ENCODE measurements at regions not wholly inside any gene's neighbourhood (a gene's known extent, or its start where the extent isn't known, plus 50 kb on each side); places are given as distances from the start of the nearest gene placed in this dataset.

GRCh38 chr2:76318848-76319360 lies 608.2 kb upstream of the GCFC2 start:
- Histone ChIP-seq H3K4me3 (ENCODE audit: insufficient read length, low read depth) (no peak overlapping the region), H3K9me3 (ENCODE audit: insufficient read depth, low read length) (no peaks in the 10 kb centered on the region)
- TF ChIP-seq SUZ12 (IDR thresholded peaks at IDR 0.05; ENCODE audit: extremely low read depth, insufficient read depth, insufficient read length), result no peak
- no peak for TF ChIP-seq ZNF274 (IDR thresholded peaks at IDR 0.05; ENCODE audit: low read depth, low read length)
- no peak for TF ChIP-seq YY1 (IDR thresholded peaks at IDR 0.05; ENCODE audit: insufficient read depth, insufficient read length)

DNA sequence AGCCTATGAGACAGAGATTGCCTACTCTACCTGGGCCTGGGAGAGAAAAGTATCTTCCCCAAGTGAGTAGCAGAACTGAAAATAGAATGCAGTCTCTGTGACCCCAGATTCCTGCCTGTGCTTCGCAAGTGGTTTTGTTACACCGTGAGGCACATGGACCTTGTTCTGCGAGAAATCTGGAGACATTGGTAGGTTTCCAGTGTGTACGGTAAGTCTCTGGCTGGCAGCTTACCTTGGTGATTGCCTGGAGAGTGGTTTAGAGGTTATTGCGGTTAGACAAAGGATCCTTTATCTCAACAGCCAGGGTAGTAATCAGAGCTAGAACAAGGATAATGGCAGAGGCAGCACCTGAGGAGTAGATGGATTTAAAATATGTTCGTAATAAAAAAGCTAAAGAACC lies 606.0 kb upstream of the GCFC2 start:
- Histone ChIP-seq H3K4me3 (ENCODE audit: insufficient read length, low read depth) (no peak overlapping the region), H3K9me3 (ENCODE audit: insufficient read depth, low read length) (no peaks in the 10 kb centered on the region), H3K36me3 (ENCODE audit: insufficient read depth, insufficient read length, low read length) (no peaks in the 10 kb centered on the region), H3K9ac (ENCODE audit: insufficient read length, low read depth) (no peak overlapping the region), H3K27me3 (ENCODE audit: insufficient read depth, insufficient read length) (no peaks in the 10 kb centered on the region), H3K4me1 (ENCODE audit: insufficient read depth, insufficient read length) (no peaks in the 10 kb centered on the region)
- no peak for DNase-seq (ENCODE audit: low read depth, low spot score)
- TF ChIP-seq SUZ12 (IDR thresholded peaks at IDR 0.05; ENCODE audit: extremely low read depth, insufficient read depth, insufficient read length), result no peak
- no peak for TF ChIP-seq YY1 (IDR thresholded peaks at IDR 0.05; ENCODE audit: insufficient read depth, insufficient read length)
- no peak for TF ChIP-seq ZNF274 (IDR thresholded peaks at IDR 0.05; ENCODE audit: low read depth, low read length)

More at GRCh38 chr2:76318848-76319360, 608.2 kb upstream of the GCFC2 start:
- no peaks in the 10 kb centered on the region for H3K27me3 ChIP-seq (ENCODE audit: insufficient read depth, insufficient read length)
- H3K4me1 ChIP-seq (ENCODE audit: insufficient read depth, insufficient read length), result no peaks in the 10 kb centered on the region
- no peaks in the 10 kb centered on the region for H3K36me3 ChIP-seq (ENCODE audit: insufficient read depth, insufficient read length, low read length)
- H3K9ac ChIP-seq (ENCODE audit: insufficient read length, low read depth), result no peak overlapping the region
- DNase-seq (ENCODE audit: low read depth, low spot score), result no peak

GRCh38 chr2:76314271-76315020 lies 603.7 kb upstream of the GCFC2 start:
- no peak for TF ChIP-seq YY1 (IDR thresholded peaks at IDR 0.05; ENCODE audit: insufficient read depth, insufficient read length)
- no peak for TF ChIP-seq SUZ12 (IDR thresholded peaks at IDR 0.05; ENCODE audit: extremely low read depth, insufficient read depth, insufficient read length)
- no peak for TF ChIP-seq ZNF274 (IDR thresholded peaks at IDR 0.05; ENCODE audit: low read depth, low read length)
- Histone ChIP-seq H3K27me3 (ENCODE audit: insufficient read depth, insufficient read length) (no peaks in the 10 kb centered on the region), H3K9me3 (ENCODE audit: insufficient read depth, low read length) (no peaks in the 10 kb centered on the region), H3K4me3 (ENCODE audit: insufficient read length, low read depth) (no peak overlapping the region), H3K36me3 (ENCODE audit: insufficient read depth, insufficient read length, low read length) (no peaks in the 10 kb centered on the region), H3K9ac (ENCODE audit: insufficient read length, low read depth) (no peak overlapping the region), H3K4me1 (ENCODE audit: insufficient read depth, insufficient read length) (no peaks in the 10 kb centered on the region)
- DNase-seq (ENCODE audit: low read depth, low spot score), result no peak

- Histone ChIP-seq H3K9ac (ENCODE audit: insufficient read length, low read depth) (no peak overlapping the region), H3K4me3 (ENCODE audit: insufficient read length, low read depth) (no peak overlapping the region), H3K9me3 (ENCODE audit: insufficient read depth, low read length) (no peaks in the 10 kb centered on the region), H3K4me1 (ENCODE audit: insufficient read depth, insufficient read length) (no peaks in the 10 kb centered on the region), H3K36me3 (ENCODE audit: insufficient read depth, insufficient read length, low read length) (no peaks in the 10 kb centered on the region), H3K27me3 (ENCODE audit: insufficient read depth, insufficient read length) (no peaks in the 10 kb centered on the region)
- DNase-seq (ENCODE audit: low read depth, low spot score), result no peak
- TF ChIP-seq SUZ12 (IDR thresholded peaks at IDR 0.05; ENCODE audit: extremely low read depth, insufficient read depth, insufficient read length) (no peak), ZNF274 (IDR thresholded peaks at IDR 0.05; ENCODE audit: low read depth, low read length) (no peak), YY1 (IDR thresholded peaks at IDR 0.05; ENCODE audit: insufficient read depth, insufficient read length) (no peak)
These were observed 601.5 kb upstream of the GCFC2 start for GRCh38 chr2:76312236-76312635.

- H3K9me3 ChIP-seq (ENCODE audit: insufficient read depth, low read length), result no peaks in the 10 kb centered on the region
- no peak overlapping the region for H3K4me3 ChIP-seq (ENCODE audit: insufficient read length, low read depth)
- no peaks in the 10 kb centered on the region for H3K36me3 ChIP-seq (ENCODE audit: insufficient read depth, insufficient read length, low read length)
- no peaks in the 10 kb centered on the region for H3K27me3 ChIP-seq (ENCODE audit: insufficient read depth, insufficient read length)
- no peak overlapping the region for H3K9ac ChIP-seq (ENCODE audit: insufficient read length, low read depth)
- DNase-seq (ENCODE audit: low read depth, low spot score), result no peak
- no peaks in the 10 kb centered on the region for H3K4me1 ChIP-seq (ENCODE audit: insufficient read depth, insufficient read length)
- no peak for TF ChIP-seq YY1 (IDR thresholded peaks at IDR 0.05; ENCODE audit: insufficient read depth, insufficient read length)
- no peak for TF ChIP-seq ZNF274 (IDR thresholded peaks at IDR 0.05; ENCODE audit: low read depth, low read length)
These were observed 601.0 kb upstream of the GCFC2 start for GRCh38 chr2:76311728-76312127.

- Histone ChIP-seq H3K9ac (ENCODE audit: insufficient read length, low read depth) (no peak overlapping the region), H3K4me1 (ENCODE audit: insufficient read depth, insufficient read length) (no peaks in the 10 kb centered on the region), H3K36me3 (ENCODE audit: insufficient read depth, insufficient read length, low read length) (no peaks in the 10 kb centered on the region), H3K27me3 (ENCODE audit: insufficient read depth, insufficient read length) (no peaks in the 10 kb centered on the region), H3K4me3 (ENCODE audit: insufficient read length, low read depth) (no peak overlapping the region), H3K9me3 (ENCODE audit: insufficient read depth, low read length) (no peaks in the 10 kb centered on the region)
- TF ChIP-seq YY1 (IDR thresholded peaks at IDR 0.05; ENCODE audit: insufficient read depth, insufficient read length), result no peak
- no peak for TF ChIP-seq ZNF274 (IDR thresholded peaks at IDR 0.05; ENCODE audit: low read depth, low read length)
- TF ChIP-seq SUZ12 (IDR thresholded peaks at IDR 0.05; ENCODE audit: extremely low read depth, insufficient read depth, insufficient read length), result no peak
- DNase-seq (ENCODE audit: low read depth, low spot score), result no peak
These were observed 600.3 kb upstream of the GCFC2 start for GRCh38 chr2:76310894-76311633.

GRCh38 chr2:76307495-76307894 lies 596.8 kb upstream of the GCFC2 start:
- Histone ChIP-seq H3K36me3 (ENCODE audit: insufficient read depth, insufficient read length, low read length) (no peaks in the 10 kb centered on the region), H3K9me3 (ENCODE audit: insufficient read depth, low read length) (no peaks in the 10 kb centered on the region), H3K4me1 (ENCODE audit: insufficient read depth, insufficient read length) (no peaks in the 10 kb centered on the region), H3K4me3 (ENCODE audit: insufficient read length, low read depth) (no peak overlapping the region), H3K27me3 (ENCODE audit: insufficient read depth, insufficient read length) (no peaks in the 10 kb centered on the region), H3K9ac (ENCODE audit: insufficient read length, low read depth) (no peak overlapping the region)
- DNase-seq (ENCODE audit: low read depth, low spot score), result no peak
- no peak for TF ChIP-seq YY1 (IDR thresholded peaks at IDR 0.05; ENCODE audit: insufficient read depth, insufficient read length)
- no peak for TF ChIP-seq SUZ12 (IDR thresholded peaks at IDR 0.05; ENCODE audit: extremely low read depth, insufficient read depth, insufficient read length)
- no peak for TF ChIP-seq ZNF274 (IDR thresholded peaks at IDR 0.05; ENCODE audit: low read depth, low read length)

Data from NT2/D1 (cell line).